Esophagus muscularis mucosa (tissue), 4 donors: ENCODE measurements at regions not wholly inside any gene's neighbourhood (a gene's known extent, or its start where the extent isn't known, plus 50 kb on each side); places are given as distances from the start of the nearest gene placed in this dataset.

Experiments
- EP300 ChIP-seq: sonication (generic); formaldehyde crosslinking; IDR thresholded peaks from one replicate; pipeline ENCODE4 v1.6.1; 2017; ENCODE audit warnings: antibody characterized with exemption
- POLR2A ChIP-seq: fragments of 450-650 bp; IDR thresholded peaks from one replicate; pipeline ENCODE4 v1.6.1; 2017; ENCODE audit warnings: antibody characterized with exemption, moderate library complexity, mild to moderate bottlenecking, low read depth
- POLR2AphosphoS5 ChIP-seq, 2 donors: sonication (generic); formaldehyde crosslinking; IDR thresholded peaks; one replicate each; pipeline ENCODE4 v1.6.1; 2017; ENCODE audit warnings: antibody characterized with exemption in 2 of 2
- TF ChIP-seq, protein P1 (sequence below), 3 experiments: fragments of 200-600 bp in 2 of 3; fragments of 450-650 bp in 1 of 3; sonication (generic) in 2 of 3; IDR thresholded peaks; one replicate each; pipeline ENCODE4 v1.5.1; 2017 to 2019; ENCODE audit warnings: antibody characterized with exemption in 3 of 3, mild to moderate bottlenecking in 2 of 3, moderate library complexity in 1 of 3

DNA sequence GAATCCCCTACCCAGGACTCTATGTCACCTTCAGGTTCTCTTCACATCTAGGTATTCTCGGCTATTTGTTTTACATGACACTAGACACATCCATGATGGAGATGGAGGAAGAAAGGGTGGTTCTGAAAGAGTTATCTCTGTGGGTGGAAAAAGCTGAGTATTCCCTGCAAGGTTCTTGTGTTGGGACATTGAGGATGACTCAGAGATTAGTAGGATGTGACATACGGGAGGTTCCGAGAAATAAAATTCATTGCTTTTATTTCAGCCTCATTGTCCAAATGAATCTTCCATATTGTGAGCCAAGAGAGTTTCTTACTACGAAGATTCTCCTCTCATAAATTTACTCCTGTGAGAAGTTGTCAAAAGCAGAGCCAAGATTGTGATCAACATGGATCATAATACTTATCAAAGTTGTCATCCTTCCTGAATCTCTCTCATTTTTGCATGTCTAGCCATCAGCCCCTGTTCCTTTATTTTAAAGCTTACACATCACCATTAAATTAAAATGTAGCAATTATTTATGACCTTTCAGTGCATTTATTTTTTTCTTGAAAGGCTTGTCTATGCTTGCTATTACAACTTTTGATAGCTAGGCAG lies 370.0 kb downstream of the PSAT1 start:
- TF ChIP-seq, protein P1, sequence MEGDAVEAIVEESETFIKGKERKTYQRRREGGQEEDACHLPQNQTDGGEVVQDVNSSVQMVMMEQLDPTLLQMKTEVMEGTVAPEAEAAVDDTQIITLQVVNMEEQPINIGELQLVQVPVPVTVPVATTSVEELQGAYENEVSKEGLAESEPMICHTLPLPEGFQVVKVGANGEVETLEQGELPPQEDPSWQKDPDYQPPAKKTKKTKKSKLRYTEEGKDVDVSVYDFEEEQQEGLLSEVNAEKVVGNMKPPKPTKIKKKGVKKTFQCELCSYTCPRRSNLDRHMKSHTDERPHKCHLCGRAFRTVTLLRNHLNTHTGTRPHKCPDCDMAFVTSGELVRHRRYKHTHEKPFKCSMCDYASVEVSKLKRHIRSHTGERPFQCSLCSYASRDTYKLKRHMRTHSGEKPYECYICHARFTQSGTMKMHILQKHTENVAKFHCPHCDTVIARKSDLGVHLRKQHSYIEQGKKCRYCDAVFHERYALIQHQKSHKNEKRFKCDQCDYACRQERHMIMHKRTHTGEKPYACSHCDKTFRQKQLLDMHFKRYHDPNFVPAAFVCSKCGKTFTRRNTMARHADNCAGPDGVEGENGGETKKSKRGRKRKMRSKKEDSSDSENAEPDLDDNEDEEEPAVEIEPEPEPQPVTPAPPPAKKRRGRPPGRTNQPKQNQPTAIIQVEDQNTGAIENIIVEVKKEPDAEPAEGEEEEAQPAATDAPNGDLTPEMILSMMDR (IDR thresholded peaks at IDR 0.05) = no peak
- TF ChIP-seq POLR2AphosphoS5 (IDR thresholded peaks at IDR 0.05) (no peak), POLR2A (no peak), EP300 (no peak)
